KMS-11 (cell line): ENCODE measurements at regions not wholly inside any gene's neighbourhood (a gene's known extent, or its start where the extent isn't known, plus 50 kb on each side); places are given as distances from the start of the nearest gene placed in this dataset.

ENCODE experiments used
- H2AFZ ChIP-seq: fragments of 200-600 bp; sonication (generic); 2 replicates; pipeline ENCODE4 v1.6.1; 2016; ENCODE audit warnings: antibody characterized with exemption, mixed run types, low read depth
- H3K27ac ChIP-seq: fragments of 200-600 bp; sonication (generic); 2 replicates; pipeline ENCODE4 v1.6.1; 2016; ENCODE audit warnings: mild to moderate bottlenecking, mixed run types
- H3K27me3 ChIP-seq: fragments of 200-600 bp; sonication (generic); 2 replicates; pipeline ENCODE4 v1.6.1; 2017; ENCODE audit warnings: mild to moderate bottlenecking, low read depth, mixed run types, moderate library complexity; ENCODE audit not compliant: insufficient read depth
- H3K36me3 ChIP-seq: fragments of 200-600 bp; sonication (generic); 2 replicates; pipeline ENCODE4 v1.6.1; 2017; ENCODE audit warnings: mild to moderate bottlenecking, mixed run types; ENCODE audit not compliant: insufficient read depth
- H3K4me1 ChIP-seq: fragments of 200-600 bp; sonication (generic); 2 replicates; pipeline ENCODE4 v1.6.1; 2016; ENCODE audit warnings: mild to moderate bottlenecking, low read depth, mixed run types; ENCODE audit not compliant: poor library complexity, severe bottlenecking
- H3K4me2 ChIP-seq: fragments of 200-600 bp; sonication (generic); 2 replicates; pipeline ENCODE4 v1.7.0; 2016; ENCODE audit warnings: mild to moderate bottlenecking, mixed run types
- H3K4me3 ChIP-seq: fragments of 200-600 bp; sonication (generic); IDR thresholded peaks from 2 replicates; pipeline ENCODE4 v1.6.1; 2017; ENCODE audit warnings: low read depth, low read length, mixed read lengths; ENCODE audit not compliant: insufficient read depth
- H3K79me2 ChIP-seq: fragments of 200-600 bp; sonication (generic); 2 replicates; pipeline ENCODE4 v1.6.1; 2016; ENCODE audit warnings: low read depth, mixed run types; ENCODE audit not compliant: insufficient read depth
- H3K9ac ChIP-seq: fragments of 200-600 bp; sonication (generic); 2 replicates; pipeline ENCODE4 v1.6.1; 2016; ENCODE audit warnings: mild to moderate bottlenecking, mixed run types
- H4K20me1 ChIP-seq: fragments of 200-600 bp; sonication (generic); 2 replicates; pipeline ENCODE4 v1.6.1; 2016; ENCODE audit warnings: mild to moderate bottlenecking, mixed run types; ENCODE audit not compliant: insufficient read depth
- TF ChIP-seq, protein P1 (sequence below): fragments of 200-600 bp; sonication (generic); conservative IDR thresholded peaks from 2 replicates; pipeline ENCODE4 v1.6.1; 2017; ENCODE audit warnings: low read depth, mild to moderate bottlenecking, antibody characterized with exemption, low read length, moderate library complexity, mixed read lengths

GRCh38 chr5:173716058-173716682 lies 99.7 kb upstream of the BOD1 start:
- Histone ChIP-seq H3K4me1 (no peaks in the 10 kb centered on the region), H4K20me1 (no peaks in the 10 kb centered on the region), H2AFZ (no peak overlapping the region), H3K27ac (no peak overlapping the region), H3K4me3 (no peak overlapping the region), H3K27me3 (no peaks in the 10 kb centered on the region), H3K9ac (no peak overlapping the region), H3K79me2 (no peaks in the 10 kb centered on the region), H3K4me2 (no peak overlapping the region), H3K36me3 (no peaks in the 10 kb centered on the region)
- TF ChIP-seq, protein P1, sequence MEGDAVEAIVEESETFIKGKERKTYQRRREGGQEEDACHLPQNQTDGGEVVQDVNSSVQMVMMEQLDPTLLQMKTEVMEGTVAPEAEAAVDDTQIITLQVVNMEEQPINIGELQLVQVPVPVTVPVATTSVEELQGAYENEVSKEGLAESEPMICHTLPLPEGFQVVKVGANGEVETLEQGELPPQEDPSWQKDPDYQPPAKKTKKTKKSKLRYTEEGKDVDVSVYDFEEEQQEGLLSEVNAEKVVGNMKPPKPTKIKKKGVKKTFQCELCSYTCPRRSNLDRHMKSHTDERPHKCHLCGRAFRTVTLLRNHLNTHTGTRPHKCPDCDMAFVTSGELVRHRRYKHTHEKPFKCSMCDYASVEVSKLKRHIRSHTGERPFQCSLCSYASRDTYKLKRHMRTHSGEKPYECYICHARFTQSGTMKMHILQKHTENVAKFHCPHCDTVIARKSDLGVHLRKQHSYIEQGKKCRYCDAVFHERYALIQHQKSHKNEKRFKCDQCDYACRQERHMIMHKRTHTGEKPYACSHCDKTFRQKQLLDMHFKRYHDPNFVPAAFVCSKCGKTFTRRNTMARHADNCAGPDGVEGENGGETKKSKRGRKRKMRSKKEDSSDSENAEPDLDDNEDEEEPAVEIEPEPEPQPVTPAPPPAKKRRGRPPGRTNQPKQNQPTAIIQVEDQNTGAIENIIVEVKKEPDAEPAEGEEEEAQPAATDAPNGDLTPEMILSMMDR: no peak

- no peaks in the 10 kb centered on the region for H3K36me3 ChIP-seq
- H3K4me2 ChIP-seq: no peak overlapping the region
- H4K20me1 ChIP-seq: no peaks in the 10 kb centered on the region
- no peak overlapping the region for H3K9ac ChIP-seq
- H3K79me2 ChIP-seq: no peaks in the 10 kb centered on the region
- no peaks in the 10 kb centered on the region for H3K27me3 ChIP-seq
- no peak overlapping the region for H2AFZ ChIP-seq
- TF ChIP-seq, protein P1: no peak
- H3K4me1 ChIP-seq: no peaks in the 10 kb centered on the region
- no peak overlapping the region for H3K27ac ChIP-seq
- H3K4me3 ChIP-seq: no peak overlapping the region
These were observed 101.5 kb upstream of the BOD1 start for GRCh38 chr5:173717959-173718358.

- Histone ChIP-seq H3K4me2 (no peak overlapping the region), H2AFZ (no peak overlapping the region), H3K4me1 (no peaks in the 10 kb centered on the region), H3K27ac (no peak overlapping the region), H3K36me3 (no peaks in the 10 kb centered on the region), H3K4me3 (no peak overlapping the region), H3K79me2 (no peaks in the 10 kb centered on the region), H3K9ac (no peak overlapping the region), H4K20me1 (no peaks in the 10 kb centered on the region), H3K27me3 (no peaks in the 10 kb centered on the region)
- TF ChIP-seq, protein P1: no peak
These were observed 102.0 kb upstream of the BOD1 start for GRCh38 chr5:173718469-173718868.

- no peaks in the 10 kb centered on the region for H4K20me1 ChIP-seq
- TF ChIP-seq, protein P1: no peak
- no peak overlapping the region for H3K4me3 ChIP-seq
- no peaks in the 10 kb centered on the region for H3K4me1 ChIP-seq
- no peaks in the 10 kb centered on the region for H3K27me3 ChIP-seq
- H3K36me3 ChIP-seq: no peaks in the 10 kb centered on the region
- H3K79me2 ChIP-seq: no peaks in the 10 kb centered on the region
- H3K27ac ChIP-seq: no peak overlapping the region
- H3K9ac ChIP-seq: no peak overlapping the region
- H2AFZ ChIP-seq: no peak overlapping the region
- H3K4me2 ChIP-seq: no peak overlapping the region
These were observed 103.3 kb upstream of the BOD1 start for GRCh38 chr5:173719731-173720082.
